NCI-H1092 treated with DMSO at 0.1 percent for 48 hours (cell line): ENCODE measurements at regions not wholly inside any gene's neighbourhood (a gene's known extent, or its start where the extent isn't known, plus 50 kb on each side); places are given as distances from the start of the nearest gene placed in this dataset.

Experiments used
- DNase-seq: peaks from one replicate; lab custom pipeline; 2025; lab: John Stamatoyannopoulos, UW

- no peak for DNase-seq
These were observed 150.1 kb downstream of the HAO1 start for GRCh38 chr20:7790189-7790588.

DNA sequence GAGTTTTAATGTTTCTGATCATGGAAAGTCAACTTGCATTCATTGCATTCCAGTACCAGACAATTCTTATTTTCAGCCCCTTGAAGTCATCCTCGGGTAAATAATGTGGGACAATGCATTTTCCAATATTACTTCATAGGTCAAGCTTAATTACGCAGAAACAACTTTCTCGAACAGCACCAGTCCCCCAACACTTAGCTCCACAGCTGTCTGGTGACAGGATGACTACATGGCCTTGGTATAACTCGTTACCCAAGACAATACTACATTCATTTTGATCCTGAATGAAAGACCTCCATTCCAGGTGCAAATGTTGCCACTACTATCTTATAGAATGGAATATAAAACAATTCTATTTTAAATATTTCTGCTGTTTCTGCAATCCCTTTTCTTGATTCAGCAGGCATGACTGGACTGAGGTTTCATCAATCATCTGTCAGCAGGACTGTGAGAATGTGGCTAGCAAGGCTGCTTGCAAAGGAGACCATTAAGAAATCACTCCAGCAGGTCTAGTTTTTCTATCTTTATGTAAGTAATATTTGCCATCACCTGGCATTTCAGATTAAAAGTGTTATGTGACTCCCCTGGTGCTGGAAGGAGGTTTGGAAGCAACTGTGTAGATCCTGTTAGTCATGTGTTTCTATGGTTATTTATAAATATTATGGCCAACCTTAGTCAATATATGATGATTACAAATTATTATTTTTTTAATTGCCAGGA lies 147.9 kb downstream of the HAO1 start:
- no peak for DNase-seq

DNA sequence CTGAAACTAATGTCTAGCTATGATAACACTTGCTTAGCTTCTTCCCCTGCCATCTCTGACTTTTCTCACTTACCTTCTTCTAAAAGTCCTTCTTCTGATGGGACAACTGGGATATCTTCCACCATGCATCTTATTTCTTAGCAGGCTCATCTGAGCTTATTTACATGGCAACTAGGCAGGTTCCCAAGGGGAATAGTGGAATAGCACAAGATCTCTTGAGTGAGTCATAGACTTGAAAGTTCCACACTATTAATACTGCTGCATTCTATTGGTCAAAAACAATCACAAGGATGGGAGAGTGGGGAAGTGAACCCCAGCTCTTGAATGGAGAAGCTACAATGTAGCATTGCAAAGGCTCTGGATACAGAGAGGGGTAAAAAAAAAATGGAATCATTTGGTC lies 142.1 kb downstream of the HAO1 start:
- DNase-seq, result no peak

GRCh38 chr20:7799862-7800261 lies 140.4 kb downstream of the HAO1 start:
- no peak for DNase-seq

GRCh38 chr20:7803411-7804151 lies 136.7 kb downstream of the HAO1 start:
- peak; percentile 55 for DNase-seq

GRCh38 chr20:7806831-7807230 lies 133.4 kb downstream of the HAO1 start:
- no peak for DNase-seq

- no peak for DNase-seq
These were observed 123.0 kb downstream of the HAO1 start for GRCh38 chr20:7817286-7817685.

DNA sequence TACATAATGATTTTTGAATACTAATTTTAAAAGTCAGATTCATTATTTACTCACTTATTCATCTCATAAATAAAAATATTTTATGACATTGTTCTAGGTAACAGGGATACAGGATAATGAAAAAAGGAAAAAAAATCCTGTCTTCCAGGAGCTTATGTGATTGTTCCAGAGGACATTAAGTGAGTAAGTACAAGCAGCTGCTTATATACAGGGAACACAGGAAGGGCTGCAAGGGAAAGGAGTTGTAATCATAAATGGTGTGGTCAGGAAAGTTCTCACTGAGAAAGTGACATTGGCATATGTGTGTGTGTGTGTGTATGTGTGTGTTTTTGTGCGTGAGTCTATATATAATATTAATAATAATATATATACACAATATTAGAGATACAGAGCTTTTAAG lies 121.8 kb downstream of the HAO1 start:
- DNase-seq, result no peak

DNA sequence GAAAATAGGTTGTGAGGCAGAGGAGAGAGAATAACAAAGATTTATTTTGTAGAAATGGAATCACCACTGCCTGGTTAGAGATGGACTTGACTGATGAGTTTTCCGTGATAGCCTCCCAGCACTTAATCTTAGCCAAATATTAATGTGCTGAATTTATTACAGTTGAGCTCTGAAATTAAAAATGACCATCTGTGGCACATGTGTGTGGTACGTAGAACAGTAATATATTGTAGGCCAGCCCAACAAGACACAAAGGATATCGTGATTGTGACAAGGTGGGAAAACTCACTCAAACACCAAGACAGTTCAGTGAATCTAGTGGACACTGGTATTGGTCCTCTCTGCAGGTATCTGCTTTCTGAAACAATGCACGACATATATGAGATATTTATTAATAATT lies 119.4 kb downstream of the HAO1 start:
- DNase-seq, result no peak

DNA sequence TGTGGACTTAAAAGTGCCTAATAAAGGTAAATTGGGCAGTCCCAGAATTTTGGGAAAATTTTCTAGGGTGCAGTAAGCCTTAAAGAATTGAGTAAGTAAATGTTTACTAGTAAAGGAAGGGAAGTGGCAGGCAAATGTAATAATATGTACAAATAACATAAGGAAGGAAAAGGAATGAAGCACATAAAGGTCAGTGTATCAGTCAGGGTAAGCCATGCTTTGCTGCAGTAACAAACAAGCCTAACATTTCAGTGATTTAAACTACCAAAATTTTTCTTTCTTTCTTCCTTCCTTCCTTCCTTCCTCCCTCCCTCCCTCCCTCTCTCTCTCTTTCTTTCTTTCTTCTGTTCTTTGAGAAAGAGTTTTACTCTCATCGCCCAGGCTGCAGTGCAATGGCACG lies 117.5 kb downstream of the HAO1 start:
- DNase-seq, result no peak

DNA sequence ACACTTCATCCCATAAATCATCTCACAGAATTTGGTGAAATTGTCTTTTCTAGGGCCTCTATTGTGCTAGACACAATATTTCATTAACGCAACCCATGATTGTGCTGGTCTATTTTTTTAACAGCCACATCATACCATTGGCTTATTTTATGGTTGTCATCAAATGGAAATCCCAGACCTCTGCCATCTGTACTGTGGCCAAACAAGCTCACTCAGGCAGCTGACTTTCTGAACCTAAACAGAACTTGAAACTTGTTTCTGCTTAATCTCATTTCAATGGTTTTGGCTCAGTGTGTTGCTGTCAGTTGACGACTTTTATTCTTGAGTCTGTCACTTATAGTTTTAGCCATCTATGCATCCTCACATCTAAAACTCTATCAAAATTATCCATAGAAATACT lies 111.8 kb downstream of the HAO1 start:
- no peak for DNase-seq

GRCh38 chr20:7829031-7829430 lies 111.2 kb downstream of the HAO1 start:
- DNase-seq, result no peak

DNA sequence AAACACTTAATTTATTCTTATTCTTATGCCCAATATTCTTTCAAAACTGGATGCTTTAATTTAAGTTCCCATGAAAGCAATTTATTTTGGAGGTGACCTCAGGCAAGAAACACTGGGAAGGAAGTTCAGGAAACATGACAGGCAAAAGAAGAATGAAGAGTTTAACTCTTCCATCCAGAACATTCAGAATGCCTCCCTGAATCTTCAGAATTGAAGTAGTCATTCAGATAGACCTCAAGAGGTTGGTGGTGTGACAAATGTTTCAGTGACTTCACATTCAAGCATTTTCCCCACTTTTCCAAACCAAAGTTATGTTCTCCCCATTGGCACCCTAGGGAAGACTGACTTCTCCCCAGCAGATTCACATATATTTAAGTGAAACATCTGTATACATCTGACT lies 110.5 kb downstream of the HAO1 start:
- no peak for DNase-seq
